HL-60 (cell line): ENCODE measurements at regions not wholly inside any gene's neighbourhood (a gene's known extent, or its start where the extent isn't known, plus 50 kb on each side); places are given as distances from the start of the nearest gene placed in this dataset.

Experiments
- DNase-seq, 2 experiments: peaks; one replicate each; pipeline ENCODE4 v3.0.0-alpha.2; 2010 to 2020; ENCODE audit warnings: low read depth in 1 of 2, low spot score in 1 of 2
- H3K27ac ChIP-seq: fragments of 250-450 bp; sonication (Bioruptor Pico); replicated peaks from 2 replicates; pipeline ENCODE4 v1.5.1; 2020; ENCODE audit warnings: mild to moderate bottlenecking, moderate library complexity
- H3K27me3 ChIP-seq: fragments of 250-450 bp; sonication (Bioruptor Pico); 2 replicates; pipeline ENCODE4 v1.5.1; 2021; ENCODE audit warnings: mild to moderate bottlenecking, moderate library complexity; ENCODE audit not compliant: insufficient read depth, poor library complexity, severe bottlenecking
- H3K4me3 ChIP-seq: replicated peaks from 2 replicates; pipeline ENCODE4 v1.5.1; 2011; ENCODE audit warnings: mild to moderate bottlenecking, control low read depth, low read length; ENCODE audit not compliant: insufficient read depth
- CTCF ChIP-seq: IDR thresholded peaks from one replicate; pipeline ENCODE4 v1.5.1; 2011; ENCODE audit warnings: low read length, control low read depth, inconsistent platforms; ENCODE audit not compliant: insufficient read depth
- GABPA ChIP-seq: IDR thresholded peaks from 2 replicates; pipeline ENCODE4 v1.6.1; 2012; ENCODE audit warnings: low read depth
- POLR2AphosphoS5 ChIP-seq: IDR thresholded peaks from 2 replicates; pipeline ENCODE4 v1.6.1; 2012; ENCODE audit warnings: low read depth
- SPI1 ChIP-seq: IDR thresholded peaks from 2 replicates; pipeline ENCODE4 v1.6.1; 2012; ENCODE audit warnings: low read depth, mild to moderate bottlenecking, borderline replicate concordance
- TF ChIP-seq, protein P1 (sequence below): IDR thresholded peaks from 2 replicates; pipeline ENCODE4 v1.6.1; 2012; ENCODE audit warnings: low read depth; ENCODE audit not compliant: insufficient replicate concordance

- no peak overlapping the region for H3K4me3 ChIP-seq
- TF ChIP-seq POLR2AphosphoS5 (no peak), CTCF (no peak), SPI1 (no peak), GABPA (no peak)
- TF ChIP-seq, protein P1, sequence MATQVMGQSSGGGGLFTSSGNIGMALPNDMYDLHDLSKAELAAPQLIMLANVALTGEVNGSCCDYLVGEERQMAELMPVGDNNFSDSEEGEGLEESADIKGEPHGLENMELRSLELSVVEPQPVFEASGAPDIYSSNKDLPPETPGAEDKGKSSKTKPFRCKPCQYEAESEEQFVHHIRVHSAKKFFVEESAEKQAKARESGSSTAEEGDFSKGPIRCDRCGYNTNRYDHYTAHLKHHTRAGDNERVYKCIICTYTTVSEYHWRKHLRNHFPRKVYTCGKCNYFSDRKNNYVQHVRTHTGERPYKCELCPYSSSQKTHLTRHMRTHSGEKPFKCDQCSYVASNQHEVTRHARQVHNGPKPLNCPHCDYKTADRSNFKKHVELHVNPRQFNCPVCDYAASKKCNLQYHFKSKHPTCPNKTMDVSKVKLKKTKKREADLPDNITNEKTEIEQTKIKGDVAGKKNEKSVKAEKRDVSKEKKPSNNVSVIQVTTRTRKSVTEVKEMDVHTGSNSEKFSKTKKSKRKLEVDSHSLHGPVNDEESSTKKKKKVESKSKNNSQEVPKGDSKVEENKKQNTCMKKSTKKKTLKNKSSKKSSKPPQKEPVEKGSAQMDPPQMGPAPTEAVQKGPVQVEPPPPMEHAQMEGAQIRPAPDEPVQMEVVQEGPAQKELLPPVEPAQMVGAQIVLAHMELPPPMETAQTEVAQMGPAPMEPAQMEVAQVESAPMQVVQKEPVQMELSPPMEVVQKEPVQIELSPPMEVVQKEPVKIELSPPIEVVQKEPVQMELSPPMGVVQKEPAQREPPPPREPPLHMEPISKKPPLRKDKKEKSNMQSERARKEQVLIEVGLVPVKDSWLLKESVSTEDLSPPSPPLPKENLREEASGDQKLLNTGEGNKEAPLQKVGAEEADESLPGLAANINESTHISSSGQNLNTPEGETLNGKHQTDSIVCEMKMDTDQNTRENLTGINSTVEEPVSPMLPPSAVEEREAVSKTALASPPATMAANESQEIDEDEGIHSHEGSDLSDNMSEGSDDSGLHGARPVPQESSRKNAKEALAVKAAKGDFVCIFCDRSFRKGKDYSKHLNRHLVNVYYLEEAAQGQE, result no peak
- no peaks in the 10 kb centered on the region for H3K27me3 ChIP-seq
- no peak for DNase-seq
- no peak overlapping the region for H3K27ac ChIP-seq
Observed at GRCh38 chr12:59321278-59321677, 274.6 kb upstream of the SLC16A7 start.

DNA sequence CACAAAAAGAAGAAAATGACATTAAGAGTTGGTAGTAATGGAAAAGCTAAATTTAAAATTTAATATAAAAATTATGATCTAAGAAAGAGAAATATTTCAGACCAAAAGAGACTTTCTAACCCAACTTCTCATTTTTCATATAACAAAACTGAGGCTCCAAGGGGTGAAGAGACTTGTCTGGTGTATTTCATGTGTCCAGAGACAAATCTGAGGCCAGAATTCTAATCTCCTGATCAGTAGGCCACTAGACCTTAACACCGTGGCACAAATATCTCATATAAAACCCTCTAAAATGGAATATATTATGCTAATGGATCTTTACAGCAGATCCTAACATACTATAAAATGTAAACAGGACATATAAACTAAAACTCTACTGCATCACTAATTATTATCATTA, 275.7 kb upstream of the SLC16A7 start:
- Histone ChIP-seq H3K27ac (no peak overlapping the region), H3K4me3 (no peak overlapping the region), H3K27me3 (no peaks in the 10 kb centered on the region)
- TF ChIP-seq POLR2AphosphoS5, result no peak
- TF ChIP-seq, protein P1, result no peak
- no peak for TF ChIP-seq CTCF
- DNase-seq, result no peak

- no peak for TF ChIP-seq GABPA
- no peak for TF ChIP-seq CTCF
- no peak for TF ChIP-seq POLR2AphosphoS5
- no peak overlapping the region for H3K27ac ChIP-seq
Observed at GRCh38 chr12:59318940-59319339, 276.9 kb upstream of the SLC16A7 start.

GRCh38 chr12:59317598-59317997, 278.2 kb upstream of the SLC16A7 start:
- H3K27ac ChIP-seq, result no peak overlapping the region
- H3K27me3 ChIP-seq, result no peaks in the 10 kb centered on the region
- DNase-seq, result no peak
- TF ChIP-seq, protein P1, result no peak
- TF ChIP-seq SPI1, result no peak
- TF ChIP-seq GABPA, result no peak
- no peak for TF ChIP-seq POLR2AphosphoS5
- no peak for TF ChIP-seq CTCF
- H3K4me3 ChIP-seq, result no peak overlapping the region

More at GRCh38 chr12:59318940-59319339, 276.9 kb upstream of the SLC16A7 start:
- no peaks in the 10 kb centered on the region for H3K27me3 ChIP-seq
- H3K4me3 ChIP-seq, result no peak overlapping the region
- no peak for DNase-seq
